ENCODE measurements at regions not wholly inside any gene's neighbourhood (a gene's known extent, or its start where the extent isn't known, plus 50 kb on each side); places are given as distances from the start of the nearest gene placed in this dataset.

DNA sequence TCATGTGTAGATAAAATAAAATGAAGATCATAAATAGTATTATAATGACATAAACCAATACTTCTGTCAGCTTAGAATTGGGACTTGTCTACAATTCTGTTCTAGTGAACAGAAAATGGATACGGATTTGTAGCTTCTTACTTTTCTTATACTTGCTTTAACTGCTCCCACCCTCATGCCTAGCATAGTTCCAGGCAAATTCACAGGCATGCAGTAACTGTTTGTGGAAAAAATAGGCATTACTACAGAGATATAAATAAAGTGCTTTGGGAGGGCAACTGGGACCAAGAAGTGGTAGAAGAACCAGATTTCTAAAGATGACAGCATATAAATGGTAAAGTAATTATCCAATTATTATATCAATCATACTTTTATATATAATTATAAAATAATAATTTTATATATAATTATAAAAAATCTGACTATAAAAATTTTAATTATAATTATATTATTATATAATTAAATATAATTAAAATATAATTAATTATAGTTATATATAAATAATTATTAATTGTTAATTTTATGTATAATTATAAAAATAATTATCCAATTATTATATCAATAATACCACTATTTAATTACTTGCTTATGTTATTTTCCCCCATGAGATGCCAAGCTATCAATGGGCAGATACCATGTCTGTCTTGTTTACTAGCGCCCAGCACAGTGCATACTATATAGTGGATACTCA lies 144.1 kb downstream of the NOC3L start:
- TF ChIP-seq, protein P1, sequence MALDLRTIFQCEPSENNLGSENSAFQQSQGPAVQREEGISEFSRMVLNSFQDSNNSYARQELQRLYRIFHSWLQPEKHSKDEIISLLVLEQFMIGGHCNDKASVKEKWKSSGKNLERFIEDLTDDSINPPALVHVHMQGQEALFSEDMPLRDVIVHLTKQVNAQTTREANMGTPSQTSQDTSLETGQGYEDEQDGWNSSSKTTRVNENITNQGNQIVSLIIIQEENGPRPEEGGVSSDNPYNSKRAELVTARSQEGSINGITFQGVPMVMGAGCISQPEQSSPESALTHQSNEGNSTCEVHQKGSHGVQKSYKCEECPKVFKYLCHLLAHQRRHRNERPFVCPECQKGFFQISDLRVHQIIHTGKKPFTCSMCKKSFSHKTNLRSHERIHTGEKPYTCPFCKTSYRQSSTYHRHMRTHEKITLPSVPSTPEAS (tag by site-specific recombination; IDR thresholded peaks at IDR 0.05): no peak
- TF ChIP-seq, protein P2, sequence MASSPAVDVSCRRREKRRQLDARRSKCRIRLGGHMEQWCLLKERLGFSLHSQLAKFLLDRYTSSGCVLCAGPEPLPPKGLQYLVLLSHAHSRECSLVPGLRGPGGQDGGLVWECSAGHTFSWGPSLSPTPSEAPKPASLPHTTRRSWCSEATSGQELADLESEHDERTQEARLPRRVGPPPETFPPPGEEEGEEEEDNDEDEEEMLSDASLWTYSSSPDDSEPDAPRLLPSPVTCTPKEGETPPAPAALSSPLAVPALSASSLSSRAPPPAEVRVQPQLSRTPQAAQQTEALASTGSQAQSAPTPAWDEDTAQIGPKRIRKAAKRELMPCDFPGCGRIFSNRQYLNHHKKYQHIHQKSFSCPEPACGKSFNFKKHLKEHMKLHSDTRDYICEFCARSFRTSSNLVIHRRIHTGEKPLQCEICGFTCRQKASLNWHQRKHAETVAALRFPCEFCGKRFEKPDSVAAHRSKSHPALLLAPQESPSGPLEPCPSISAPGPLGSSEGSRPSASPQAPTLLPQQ (tag by site-specific recombination; IDR thresholded peaks at IDR 0.05): no peak
- TF ChIP-seq, protein P3, sequence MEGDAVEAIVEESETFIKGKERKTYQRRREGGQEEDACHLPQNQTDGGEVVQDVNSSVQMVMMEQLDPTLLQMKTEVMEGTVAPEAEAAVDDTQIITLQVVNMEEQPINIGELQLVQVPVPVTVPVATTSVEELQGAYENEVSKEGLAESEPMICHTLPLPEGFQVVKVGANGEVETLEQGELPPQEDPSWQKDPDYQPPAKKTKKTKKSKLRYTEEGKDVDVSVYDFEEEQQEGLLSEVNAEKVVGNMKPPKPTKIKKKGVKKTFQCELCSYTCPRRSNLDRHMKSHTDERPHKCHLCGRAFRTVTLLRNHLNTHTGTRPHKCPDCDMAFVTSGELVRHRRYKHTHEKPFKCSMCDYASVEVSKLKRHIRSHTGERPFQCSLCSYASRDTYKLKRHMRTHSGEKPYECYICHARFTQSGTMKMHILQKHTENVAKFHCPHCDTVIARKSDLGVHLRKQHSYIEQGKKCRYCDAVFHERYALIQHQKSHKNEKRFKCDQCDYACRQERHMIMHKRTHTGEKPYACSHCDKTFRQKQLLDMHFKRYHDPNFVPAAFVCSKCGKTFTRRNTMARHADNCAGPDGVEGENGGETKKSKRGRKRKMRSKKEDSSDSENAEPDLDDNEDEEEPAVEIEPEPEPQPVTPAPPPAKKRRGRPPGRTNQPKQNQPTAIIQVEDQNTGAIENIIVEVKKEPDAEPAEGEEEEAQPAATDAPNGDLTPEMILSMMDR (tag by site-specific recombination; IDR thresholded peaks at IDR 0.05): no peak
- TF ChIP-seq ZBTB21 (tag by site-specific recombination; IDR thresholded peaks at IDR 0.05): no peak
- TF ChIP-seq, protein P4, sequence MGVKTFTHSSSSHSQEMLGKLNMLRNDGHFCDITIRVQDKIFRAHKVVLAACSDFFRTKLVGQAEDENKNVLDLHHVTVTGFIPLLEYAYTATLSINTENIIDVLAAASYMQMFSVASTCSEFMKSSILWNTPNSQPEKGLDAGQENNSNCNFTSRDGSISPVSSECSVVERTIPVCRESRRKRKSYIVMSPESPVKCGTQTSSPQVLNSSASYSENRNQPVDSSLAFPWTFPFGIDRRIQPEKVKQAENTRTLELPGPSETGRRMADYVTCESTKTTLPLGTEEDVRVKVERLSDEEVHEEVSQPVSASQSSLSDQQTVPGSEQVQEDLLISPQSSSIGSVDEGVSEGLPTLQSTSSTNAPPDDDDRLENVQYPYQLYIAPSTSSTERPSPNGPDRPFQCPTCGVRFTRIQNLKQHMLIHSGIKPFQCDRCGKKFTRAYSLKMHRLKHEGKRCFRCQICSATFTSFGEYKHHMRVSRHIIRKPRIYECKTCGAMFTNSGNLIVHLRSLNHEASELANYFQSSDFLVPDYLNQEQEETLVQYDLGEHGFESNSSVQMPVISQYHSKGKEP (tag by site-specific recombination; IDR thresholded peaks at IDR 0.05): no peak
- TF ChIP-seq ZBTB7A (tag by site-specific recombination; IDR thresholded peaks at IDR 0.05; ENCODE audit: low read depth): no peak
- TF ChIP-seq YY1 (tag by site-specific recombination; IDR thresholded peaks at IDR 0.05): no peak
- no peak for TF ChIP-seq ZNF2 (tag by site-specific recombination; IDR thresholded peaks at IDR 0.05)

Data from HEK293 (cell line).